ENCODE measurements at regions not wholly inside any gene's neighbourhood (a gene's known extent, or its start where the extent isn't known, plus 50 kb on each side); places are given as distances from the start of the nearest gene placed in this dataset.

- peak; percentile 34 to 42 for DNase-seq
- CTCF ChIA-PET: interaction anchor here (1.2 kb wide), 1 partner anchor 23 kb away, joined by 7 read pairs; no protein-coding TSS in a partner anchor
- intact Hi-C loops (cut with micrococcal nuclease; ENCODE audit: unreplicated experiment): no loop called here
Measured at GRCh38 chr6:2611092-2611491, 139.6 kb downstream of the MYLK4 start.

GRCh38 chr6:2608503-2608902 is 142.2 kb downstream of the MYLK4 start:
- Histone ChIP-seq H3K9me2 (ENCODE audit: insufficient read depth) (no peaks in the 10 kb centered on the region), H3F3A (ENCODE audit: insufficient read depth, low read depth) (no peaks in the 10 kb centered on the region), H3K79me2 (ENCODE audit: low read depth) (no peaks in the 10 kb centered on the region), H3K4me1 (replicated peaks; ENCODE audit: insufficient read depth) (no peaks in the 10 kb centered on the region), H3K9me3 (ENCODE audit: insufficient read depth, low read depth) (no peaks in the 10 kb centered on the region), H4K20me1 (ENCODE audit: insufficient read depth) (no peaks in the 10 kb centered on the region), H3K4me3 (no peak overlapping the region), H2AFZ (no peak overlapping the region), H3K27me3 (ENCODE audit: insufficient read depth, low read depth) (no peaks in the 10 kb centered on the region), H3K27ac (no peak overlapping the region), H3K4me2 (no peak overlapping the region), H3K36me3 (ENCODE audit: low read depth) (no peaks in the 10 kb centered on the region)
- ChIA-PET CTCF (no interaction called here), POLR2A (ENCODE audit: unreplicated experiment) (no interaction called here)
- BruUV-seq (replicated peaks): no TSS peak
- TF ChIP-seq EZH2 (IDR thresholded peaks at IDR 0.05; ENCODE audit: low read depth) (no peak), CTCF (conservative IDR thresholded peaks at IDR 0.05) (no peak)
- intact Hi-C loops (cut with micrococcal nuclease; ENCODE audit: unreplicated experiment): no loop called here
- no peak for DNase-seq

More at GRCh38 chr6:2611092-2611491, 139.6 kb downstream of the MYLK4 start:
- no peaks in the 10 kb centered on the region for H3K9me2 ChIP-seq (ENCODE audit: insufficient read depth)
- H3F3A ChIP-seq (ENCODE audit: insufficient read depth, low read depth): no peaks in the 10 kb centered on the region
- no peak overlapping the region for H3K4me2 ChIP-seq
- H3K4me3 ChIP-seq: no peak overlapping the region
- no peaks in the 10 kb centered on the region for H3K79me2 ChIP-seq (ENCODE audit: low read depth)
- POLR2A ChIA-PET (ENCODE audit: unreplicated experiment): no interaction called here
- TF ChIP-seq EZH2 (IDR thresholded peaks at IDR 0.05; ENCODE audit: low read depth) (no peak), CTCF (conservative IDR thresholded peaks at IDR 0.05) (no peak)
- H3K27me3 ChIP-seq (ENCODE audit: insufficient read depth, low read depth): no peaks in the 10 kb centered on the region
- H4K20me1 ChIP-seq (ENCODE audit: insufficient read depth): no peaks in the 10 kb centered on the region
- no peaks in the 10 kb centered on the region for H3K4me1 ChIP-seq (replicated peaks; ENCODE audit: insufficient read depth)
- no peak overlapping the region for H2AFZ ChIP-seq
- no peak overlapping the region for H3K27ac ChIP-seq
- no peaks in the 10 kb centered on the region for H3K36me3 ChIP-seq (ENCODE audit: low read depth)
- no peaks in the 10 kb centered on the region for H3K9me3 ChIP-seq (ENCODE audit: insufficient read depth, low read depth)
- BruUV-seq (replicated peaks): no TSS peak

- POLR2A ChIA-PET (ENCODE audit: unreplicated experiment): no interaction called here
- DNase-seq: no peak
- Histone ChIP-seq H4K20me1 (ENCODE audit: insufficient read depth) (no peaks in the 10 kb centered on the region), H2AFZ (no peak overlapping the region), H3K9me2 (ENCODE audit: insufficient read depth) (no peaks in the 10 kb centered on the region), H3K27ac (no peak overlapping the region), H3K9me3 (ENCODE audit: insufficient read depth, low read depth) (no peaks in the 10 kb centered on the region), H3K36me3 (ENCODE audit: low read depth) (no peaks in the 10 kb centered on the region), H3K4me2 (no peak overlapping the region), H3K27me3 (ENCODE audit: insufficient read depth, low read depth) (no peaks in the 10 kb centered on the region), H3K4me3 (no peak overlapping the region), H3K4me1 (replicated peaks; ENCODE audit: insufficient read depth) (no peaks in the 10 kb centered on the region), H3F3A (ENCODE audit: insufficient read depth, low read depth) (no peaks in the 10 kb centered on the region), H3K79me2 (ENCODE audit: low read depth) (no peaks in the 10 kb centered on the region)
- no TSS peak for BruUV-seq (replicated peaks)
- intact Hi-C loops (cut with micrococcal nuclease; ENCODE audit: unreplicated experiment): no loop called here
- TF ChIP-seq EZH2 (IDR thresholded peaks at IDR 0.05; ENCODE audit: low read depth) (no peak), CTCF (conservative IDR thresholded peaks at IDR 0.05) (no peak)
- CTCF ChIA-PET: no interaction called here
Measured at GRCh38 chr6:2600363-2600762, 150.4 kb downstream of the MYLK4 start.
